Colonic mucosa (tissue), 4 donors: ENCODE measurements at regions not wholly inside any gene's neighbourhood (a gene's known extent, or its start where the extent isn't known, plus 50 kb on each side); places are given as distances from the start of the nearest gene placed in this dataset.

ENCODE experiments used
- DNase-seq: peaks from one replicate; pipeline ENCODE4 v3.0.0-alpha.2; 2020
- H3K27ac ChIP-seq: fragments of 200-600 bp; one replicate; pipeline ENCODE4 v1.8.0; 2021
- H3K27me3 ChIP-seq: fragments of 200-600 bp; one replicate; pipeline ENCODE4 v1.8.0; 2021
- H3K36me3 ChIP-seq: fragments of 200-600 bp; one replicate; pipeline ENCODE4 v1.8.0; 2021
- H3K4me1 ChIP-seq: fragments of 200-600 bp; one replicate; pipeline ENCODE4 v1.8.0; 2021; ENCODE audit warnings: mild to moderate bottlenecking
- H3K4me3 ChIP-seq: fragments of 200-600 bp; one replicate; pipeline ENCODE4 v1.8.0; 2021
- H3K9ac ChIP-seq, 2 donors: one replicate each; pipeline ENCODE4 v1.7.0; 2013; ENCODE audit warnings: control low read depth in 2 of 2, low read depth in 2 of 2, low read length in 2 of 2
- H3K9me3 ChIP-seq: fragments of 200-600 bp; one replicate; pipeline ENCODE4 v1.8.0; 2021
- CTCF ChIP-seq: fragments of 200-600 bp; IDR thresholded peaks from one replicate; pipeline ENCODE4 v1.8.0; 2022; ENCODE audit warnings: antibody characterized with exemption, mild to moderate bottlenecking
- intact Hi-C: fragments of 100-400 bp; cut with DNase I; formaldehyde crosslinking; loops from one replicate; pipeline ENCODE4 v1.14.1; 2022
- donor health status: healthy.
- donor health status: DM: no; HTN: no; CAD: no.
- donor health status: DM: no; HTN: no; CAD: no.

DNA sequence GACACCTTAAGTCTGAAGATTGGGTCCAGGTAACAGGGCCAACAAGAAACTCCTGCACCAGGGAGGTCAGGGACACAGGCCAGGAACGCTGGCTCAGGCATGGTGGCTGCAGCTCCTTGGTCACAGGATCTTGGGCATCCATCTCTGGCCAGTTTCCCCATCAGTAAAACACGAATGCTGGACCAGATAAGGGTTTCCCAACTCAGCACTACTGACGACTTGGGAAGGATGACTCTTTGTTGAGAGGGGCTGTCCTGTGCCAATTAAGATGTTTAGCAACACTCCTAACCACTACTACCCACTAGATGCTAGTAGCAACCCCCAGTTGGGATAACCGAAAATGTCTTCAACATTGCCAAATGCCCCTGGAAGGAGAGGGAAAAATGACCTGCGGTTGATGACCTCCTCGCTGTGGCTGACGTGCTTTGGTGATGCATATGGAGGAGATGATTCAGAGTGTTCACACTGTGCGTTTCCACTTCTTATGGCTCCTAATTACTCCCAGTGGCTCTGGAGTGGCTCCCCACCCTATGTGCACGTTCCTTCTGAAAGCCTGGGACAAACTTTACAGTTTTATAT lies 261.9 kb downstream of the CDH26 start:
- no peaks in the 10 kb centered on the region for H3K27me3 ChIP-seq
- H3K4me3 ChIP-seq = no peak overlapping the region
- H3K4me1 ChIP-seq = no peaks in the 10 kb centered on the region
- no peak overlapping the region for H3K9ac ChIP-seq
- H3K9me3 ChIP-seq = no peaks in the 10 kb centered on the region
- no peak for TF ChIP-seq CTCF
- DNase-seq = no peak
- no peaks in the 10 kb centered on the region for H3K36me3 ChIP-seq
- intact Hi-C loops = loop anchor here (10.0 kb wide), 2 partner anchors 895 to 1005 kb away; no protein-coding TSS in a partner anchor
- H3K27ac ChIP-seq = no peak overlapping the region

GRCh38 chr20:60220706-60221105 lies 262.5 kb downstream of the CDH26 start:
- no peak for TF ChIP-seq CTCF
- Histone ChIP-seq H3K27me3 (no peaks in the 10 kb centered on the region), H3K27ac (no peak overlapping the region), H3K4me3 (no peak overlapping the region), H3K36me3 (no peaks in the 10 kb centered on the region), H3K9ac (no peak overlapping the region), H3K9me3 (no peaks in the 10 kb centered on the region), H3K4me1 (no peaks in the 10 kb centered on the region)
- intact Hi-C loops = no loop called here
- no peak for DNase-seq

DNA sequence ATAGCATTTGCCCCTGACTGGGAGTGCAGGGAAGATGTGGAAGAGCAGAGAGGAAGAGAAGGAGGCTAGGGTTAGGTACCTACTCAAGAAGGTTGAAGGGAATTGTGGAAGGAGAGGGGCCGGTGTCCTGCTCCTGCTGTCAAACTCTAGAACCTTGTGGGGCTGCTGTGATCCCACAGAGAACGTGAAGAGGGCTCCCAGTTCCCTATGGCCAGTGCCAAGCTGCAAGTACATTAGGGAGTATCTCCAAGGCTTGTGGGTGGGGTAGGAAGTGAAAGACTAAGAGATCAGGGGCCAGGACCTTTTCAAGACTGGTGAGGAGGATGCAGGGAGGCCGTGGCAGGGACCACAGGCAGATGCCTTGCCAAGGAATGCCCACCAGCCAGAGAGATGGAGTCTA lies 263.4 kb downstream of the CDH26 start:
- Histone ChIP-seq H3K4me3 (no peak overlapping the region), H3K36me3 (no peaks in the 10 kb centered on the region), H3K9me3 (no peaks in the 10 kb centered on the region), H3K27ac (no peak overlapping the region), H3K9ac (no peak overlapping the region), H3K4me1 (no peaks in the 10 kb centered on the region), H3K27me3 (no peaks in the 10 kb centered on the region)
- intact Hi-C loops = no loop called here
- DNase-seq = no peak
- TF ChIP-seq CTCF = no peak

DNA sequence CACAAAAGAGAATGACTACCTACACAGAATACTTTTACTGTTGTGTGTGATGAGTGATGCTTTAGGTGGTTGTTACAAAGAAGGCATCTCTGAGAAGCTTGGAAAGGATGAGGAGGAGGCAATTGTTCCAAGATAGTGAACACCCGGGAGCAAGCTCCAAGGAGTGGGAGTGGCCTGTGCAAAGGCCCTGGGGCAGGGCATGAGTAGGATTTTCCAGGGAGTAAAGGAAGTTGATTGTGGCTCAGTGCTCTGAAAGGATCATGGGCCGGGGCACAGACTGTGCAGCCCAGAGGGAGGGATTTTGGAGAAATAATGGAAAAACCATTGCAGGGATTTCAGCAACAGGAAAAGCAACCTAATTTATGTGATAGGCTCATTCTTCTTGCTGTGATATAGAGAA lies 264.3 kb downstream of the CDH26 start:
- Histone ChIP-seq H3K9me3 (no peaks in the 10 kb centered on the region), H3K9ac (no peak overlapping the region), H3K4me1 (no peaks in the 10 kb centered on the region), H3K27ac (no peak overlapping the region), H3K4me3 (no peak overlapping the region), H3K36me3 (no peaks in the 10 kb centered on the region), H3K27me3 (no peaks in the 10 kb centered on the region)
- DNase-seq = no peak
- intact Hi-C loops = no loop called here
- TF ChIP-seq CTCF = no peak

DNA sequence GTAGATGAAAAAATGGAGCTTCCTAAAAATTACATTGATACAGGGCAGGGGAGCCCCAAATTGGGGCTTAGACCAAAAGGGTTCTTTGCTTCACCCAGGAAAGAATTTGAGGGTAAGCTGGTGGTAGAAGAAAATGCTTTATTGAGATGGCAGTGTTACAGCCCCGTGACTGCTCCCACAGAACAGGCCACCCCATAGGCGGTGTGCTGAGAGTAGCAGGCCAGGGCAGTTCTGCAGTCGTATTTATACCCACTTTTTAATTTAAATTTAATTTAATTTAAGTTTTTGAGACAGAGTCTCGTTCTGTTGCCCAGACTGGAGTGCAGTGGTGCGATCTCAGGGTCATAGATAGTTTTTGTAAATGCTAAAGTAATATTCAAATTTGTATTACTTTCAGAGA lies 265.0 kb downstream of the CDH26 start:
- H3K4me3 ChIP-seq = no peak overlapping the region
- DNase-seq = no peak
- intact Hi-C loops = no loop called here
- H3K27me3 ChIP-seq = no peaks in the 10 kb centered on the region
- no peak overlapping the region for H3K27ac ChIP-seq
- H3K4me1 ChIP-seq = no peaks in the 10 kb centered on the region
- no peaks in the 10 kb centered on the region for H3K9me3 ChIP-seq
- no peak for TF ChIP-seq CTCF
- H3K9ac ChIP-seq = no peak overlapping the region
- no peaks in the 10 kb centered on the region for H3K36me3 ChIP-seq
